Panc1 (cell line): ENCODE measurements at regions not wholly inside any gene's neighbourhood (a gene's known extent, or its start where the extent isn't known, plus 50 kb on each side); places are given as distances from the start of the nearest gene placed in this dataset.

Source experiments
- ATAC-seq: fragments of 200-7000 bp; cut with Tn5 transposase; 2 replicates; pipeline ENCODE4 v1.9.1; 2020; ENCODE audit warnings: mild to moderate bottlenecking, moderate library complexity
- BruUV-seq: library from RNA; stranded (reverse); fragments of 400-500 nt; replicated peaks from 2 replicates; lab custom pipeline; 2021; lab: Mats Ljungman, UMichigan
- CTCF ChIA-PET: fragments of 300-600 bp; sonication (Branson Sonifier 250); formaldehyde crosslinking; loops from one replicate; lab custom pipeline; 2022; ENCODE audit warnings: antibody characterized with exemption; lab: Charles Lee
- POLR2A ChIA-PET: fragments of 300-600 bp; sonication (Branson Sonifier 250); formaldehyde crosslinking; loops from one replicate; lab custom pipeline; 2022; ENCODE audit warnings: antibody characterized with exemption; lab: Charles Lee
- DNase-seq: peaks from one replicate; pipeline ENCODE4 v3.0.0-alpha.2; 2010; ENCODE audit warnings: low read depth, low spot score
- H3K27ac ChIP-seq: 2 replicates; pipeline ENCODE4 v1.5.1; 2011; ENCODE audit warnings: mild to moderate bottlenecking, low read length, inconsistent platforms
- H3K27me3 ChIP-seq: fragments of 200-500 bp; sonication (Bioruptor generic); 2 replicates; pipeline ENCODE4 v1.6.0; 2014; ENCODE audit warnings: low read length, inconsistent platforms; ENCODE audit not compliant: control insufficient read depth, insufficient read depth
- H3K36me3 ChIP-seq: fragments of 200-500 bp; sonication (Bioruptor generic); 2 replicates; pipeline ENCODE4 v1.5.1; 2014; ENCODE audit warnings: inconsistent platforms, mild to moderate bottlenecking, low read length, moderate library complexity; ENCODE audit not compliant: control insufficient read depth, insufficient read depth
- H3K4me1 ChIP-seq: 2 replicates; pipeline ENCODE4 v1.5.1; 2011; ENCODE audit warnings: inconsistent platforms, mild to moderate bottlenecking, low read length, moderate library complexity; ENCODE audit not compliant: control insufficient read depth, insufficient read depth
- H3K4me3 ChIP-seq, 2 experiments: 2 replicates each; pipeline ENCODE4 v1.5.1; 2011 to 2012; ENCODE audit warnings: low read depth in 2 of 2, low read length in 2 of 2, mild to moderate bottlenecking in 2 of 2, inconsistent platforms in 1 of 2, moderate library complexity in 1 of 2
- H3K9me3 ChIP-seq: fragments of 200-500 bp; sonication (Bioruptor generic); 2 replicates; pipeline ENCODE4 v1.5.1; 2014; ENCODE audit warnings: low read depth, mild to moderate bottlenecking, inconsistent platforms, low read length, moderate library complexity; ENCODE audit not compliant: control insufficient read depth, insufficient read depth
- POLR2AphosphoS5 ChIP-seq: IDR thresholded peaks from 2 replicates; pipeline ENCODE4 v1.6.1; 2012; ENCODE audit warnings: mild to moderate bottlenecking, low read depth, low read length, moderate library complexity
- SIN3A ChIP-seq: IDR thresholded peaks from 2 replicates; pipeline ENCODE4 v1.6.1; 2012; ENCODE audit warnings: low read depth, mild to moderate bottlenecking, low read length, moderate library complexity, borderline replicate concordance; ENCODE audit not compliant: insufficient read depth
- TCF7L2 ChIP-seq: IDR thresholded peaks from 2 replicates; pipeline ENCODE4 v1.6.1; 2011; ENCODE audit warnings: mild to moderate bottlenecking, low read depth, low read length, inconsistent platforms
- in situ Hi-C: cut with HindIII; loops from 2 replicates; pipeline ENCODE4 v1.10.0; 2016; ENCODE audit warnings: low sequenced_read_pairs, low pct_unique_long_range_greater_than_20kb
- intact Hi-C: fragments of 100-400 bp; cut with micrococcal nuclease; formaldehyde crosslinking; loops from one replicate; pipeline ENCODE4 v1.10.0; 2022; ENCODE audit not compliant: unreplicated experiment
- TF ChIP-seq, protein P1 (sequence below): fragments of 450-650 bp; IDR thresholded peaks from 2 replicates; pipeline ENCODE4 v1.5.1; 2017; ENCODE audit warnings: mild to moderate bottlenecking
- TF ChIP-seq, protein P2 (sequence below), 2 experiments: IDR thresholded peaks; 2 replicates each; pipeline ENCODE4 v1.6.1; 2011 to 2012; ENCODE audit warnings: low read depth in 2 of 2, control low read depth in 1 of 2, low read length in 1 of 2, mild to moderate bottlenecking in 1 of 2, moderate library complexity in 1 of 2; ENCODE audit not compliant: insufficient read depth in 1 of 2

DNA sequence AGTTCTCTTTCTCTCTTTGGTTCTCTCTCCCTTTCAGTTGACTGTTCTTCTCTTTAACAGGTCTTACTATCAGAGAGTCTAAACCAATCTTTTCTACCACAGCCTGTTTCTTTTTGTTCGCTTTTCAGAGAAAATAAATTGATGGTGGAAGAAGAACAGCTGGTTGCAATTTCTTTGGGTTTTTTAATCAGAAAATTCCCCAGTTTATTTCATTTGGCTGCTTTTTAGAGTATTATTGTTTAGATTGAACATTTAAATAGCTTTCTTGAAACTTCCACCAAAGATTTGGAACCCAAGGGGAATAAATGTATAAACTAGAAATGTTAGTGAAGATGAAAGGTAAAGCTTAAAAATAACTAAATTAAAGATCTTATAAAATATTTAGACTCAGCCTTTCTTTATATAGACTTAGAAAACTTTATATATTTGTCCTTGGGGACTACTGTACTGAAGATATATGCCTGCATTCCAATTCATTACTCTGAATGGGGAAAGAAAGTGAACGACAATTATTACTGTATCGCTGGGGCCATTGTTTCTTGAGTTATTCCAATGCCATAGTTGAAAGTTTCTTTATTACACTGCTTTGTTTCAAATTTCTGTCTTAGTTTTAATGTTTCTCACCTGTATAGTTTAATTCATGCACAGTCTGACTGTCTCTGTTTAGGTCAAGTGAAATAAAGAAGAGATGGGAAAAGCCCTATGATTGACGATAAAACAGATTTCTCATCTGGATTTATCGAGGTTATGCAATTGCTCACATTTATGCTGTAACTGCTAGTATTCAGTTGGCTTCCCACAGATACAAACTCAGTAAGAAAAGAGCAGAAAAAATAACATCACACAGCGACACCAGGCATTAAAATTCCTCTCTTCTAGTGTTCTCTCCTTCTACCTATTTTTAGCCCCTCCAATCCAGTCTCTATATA, 169.4 kb upstream of the CSNK1A1L start:
- ATAC-seq (no peak), DNase-seq (no peak)
- ChIA-PET POLR2A (no interaction called here), CTCF (no interaction called here)
- Histone ChIP-seq H3K9me3 (no peaks in the 10 kb centered on the region), H3K27me3 (no peaks in the 10 kb centered on the region), H3K27ac (no peak overlapping the region), H3K36me3 (no peaks in the 10 kb centered on the region), H3K4me3 (no peak overlapping the region), H3K4me1 (no peaks in the 10 kb centered on the region)
- in situ Hi-C loops, result no loop called here
- BruUV-seq, result no TSS peak
- TF ChIP-seq, protein P1, sequence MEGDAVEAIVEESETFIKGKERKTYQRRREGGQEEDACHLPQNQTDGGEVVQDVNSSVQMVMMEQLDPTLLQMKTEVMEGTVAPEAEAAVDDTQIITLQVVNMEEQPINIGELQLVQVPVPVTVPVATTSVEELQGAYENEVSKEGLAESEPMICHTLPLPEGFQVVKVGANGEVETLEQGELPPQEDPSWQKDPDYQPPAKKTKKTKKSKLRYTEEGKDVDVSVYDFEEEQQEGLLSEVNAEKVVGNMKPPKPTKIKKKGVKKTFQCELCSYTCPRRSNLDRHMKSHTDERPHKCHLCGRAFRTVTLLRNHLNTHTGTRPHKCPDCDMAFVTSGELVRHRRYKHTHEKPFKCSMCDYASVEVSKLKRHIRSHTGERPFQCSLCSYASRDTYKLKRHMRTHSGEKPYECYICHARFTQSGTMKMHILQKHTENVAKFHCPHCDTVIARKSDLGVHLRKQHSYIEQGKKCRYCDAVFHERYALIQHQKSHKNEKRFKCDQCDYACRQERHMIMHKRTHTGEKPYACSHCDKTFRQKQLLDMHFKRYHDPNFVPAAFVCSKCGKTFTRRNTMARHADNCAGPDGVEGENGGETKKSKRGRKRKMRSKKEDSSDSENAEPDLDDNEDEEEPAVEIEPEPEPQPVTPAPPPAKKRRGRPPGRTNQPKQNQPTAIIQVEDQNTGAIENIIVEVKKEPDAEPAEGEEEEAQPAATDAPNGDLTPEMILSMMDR, result no peak
- TF ChIP-seq POLR2AphosphoS5, result no peak
- no peak for TF ChIP-seq TCF7L2
- no peak for TF ChIP-seq SIN3A
- TF ChIP-seq, protein P2, sequence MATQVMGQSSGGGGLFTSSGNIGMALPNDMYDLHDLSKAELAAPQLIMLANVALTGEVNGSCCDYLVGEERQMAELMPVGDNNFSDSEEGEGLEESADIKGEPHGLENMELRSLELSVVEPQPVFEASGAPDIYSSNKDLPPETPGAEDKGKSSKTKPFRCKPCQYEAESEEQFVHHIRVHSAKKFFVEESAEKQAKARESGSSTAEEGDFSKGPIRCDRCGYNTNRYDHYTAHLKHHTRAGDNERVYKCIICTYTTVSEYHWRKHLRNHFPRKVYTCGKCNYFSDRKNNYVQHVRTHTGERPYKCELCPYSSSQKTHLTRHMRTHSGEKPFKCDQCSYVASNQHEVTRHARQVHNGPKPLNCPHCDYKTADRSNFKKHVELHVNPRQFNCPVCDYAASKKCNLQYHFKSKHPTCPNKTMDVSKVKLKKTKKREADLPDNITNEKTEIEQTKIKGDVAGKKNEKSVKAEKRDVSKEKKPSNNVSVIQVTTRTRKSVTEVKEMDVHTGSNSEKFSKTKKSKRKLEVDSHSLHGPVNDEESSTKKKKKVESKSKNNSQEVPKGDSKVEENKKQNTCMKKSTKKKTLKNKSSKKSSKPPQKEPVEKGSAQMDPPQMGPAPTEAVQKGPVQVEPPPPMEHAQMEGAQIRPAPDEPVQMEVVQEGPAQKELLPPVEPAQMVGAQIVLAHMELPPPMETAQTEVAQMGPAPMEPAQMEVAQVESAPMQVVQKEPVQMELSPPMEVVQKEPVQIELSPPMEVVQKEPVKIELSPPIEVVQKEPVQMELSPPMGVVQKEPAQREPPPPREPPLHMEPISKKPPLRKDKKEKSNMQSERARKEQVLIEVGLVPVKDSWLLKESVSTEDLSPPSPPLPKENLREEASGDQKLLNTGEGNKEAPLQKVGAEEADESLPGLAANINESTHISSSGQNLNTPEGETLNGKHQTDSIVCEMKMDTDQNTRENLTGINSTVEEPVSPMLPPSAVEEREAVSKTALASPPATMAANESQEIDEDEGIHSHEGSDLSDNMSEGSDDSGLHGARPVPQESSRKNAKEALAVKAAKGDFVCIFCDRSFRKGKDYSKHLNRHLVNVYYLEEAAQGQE (IDR thresholded peaks at IDR 0.05; ENCODE audit: insufficient read depth in 1 of 2, low read depth in 2 of 2, low read length in 1 of 2), result no peak
- intact Hi-C loops, result no loop called here

DNA sequence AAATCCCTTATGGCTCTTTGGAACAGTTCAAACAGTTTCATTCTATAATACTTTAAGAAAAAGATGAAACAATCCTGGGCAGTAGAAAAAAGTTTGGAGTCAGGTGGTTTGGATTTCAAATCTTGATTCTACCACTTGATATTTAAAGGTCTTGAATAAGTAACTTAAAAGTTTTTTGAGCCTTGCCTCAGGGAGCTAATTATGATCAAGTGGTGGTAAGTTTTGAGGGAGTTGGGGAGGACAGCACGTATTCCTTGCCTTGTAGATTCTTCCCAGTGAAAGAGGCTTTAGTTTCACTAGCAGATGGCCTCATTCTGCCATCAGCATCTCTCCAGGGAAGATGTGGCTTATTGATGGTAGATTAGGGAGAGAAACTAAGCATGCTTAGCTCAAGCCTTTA, 168.4 kb upstream of the CSNK1A1L start:
- no peaks in the 10 kb centered on the region for H3K27me3 ChIP-seq
- H3K9me3 ChIP-seq, result no peaks in the 10 kb centered on the region
- H3K27ac ChIP-seq, result no peak overlapping the region
- TF ChIP-seq, protein P1, result no peak
- TF ChIP-seq TCF7L2, result no peak
- no peak for TF ChIP-seq POLR2AphosphoS5
- TF ChIP-seq, protein P2 (IDR thresholded peaks at IDR 0.05; ENCODE audit: insufficient read depth in 1 of 2, low read depth in 2 of 2, low read length in 1 of 2), result no peak
- no peak for TF ChIP-seq SIN3A
- ChIA-PET POLR2A (no interaction called here), CTCF (no interaction called here)
- no peaks in the 10 kb centered on the region for H3K36me3 ChIP-seq
- no peak for DNase-seq
- ATAC-seq, result no peak
- H3K4me1 ChIP-seq, result no peaks in the 10 kb centered on the region
- no TSS peak for BruUV-seq
- in situ Hi-C loops (no loop called here), intact Hi-C loops (no loop called here)
- no peak overlapping the region for H3K4me3 ChIP-seq
